ENCODE measurements at regions not wholly inside any gene's neighbourhood (a gene's known extent, or its start where the extent isn't known, plus 50 kb on each side); places are given as distances from the start of the nearest gene placed in this dataset.

DNA sequence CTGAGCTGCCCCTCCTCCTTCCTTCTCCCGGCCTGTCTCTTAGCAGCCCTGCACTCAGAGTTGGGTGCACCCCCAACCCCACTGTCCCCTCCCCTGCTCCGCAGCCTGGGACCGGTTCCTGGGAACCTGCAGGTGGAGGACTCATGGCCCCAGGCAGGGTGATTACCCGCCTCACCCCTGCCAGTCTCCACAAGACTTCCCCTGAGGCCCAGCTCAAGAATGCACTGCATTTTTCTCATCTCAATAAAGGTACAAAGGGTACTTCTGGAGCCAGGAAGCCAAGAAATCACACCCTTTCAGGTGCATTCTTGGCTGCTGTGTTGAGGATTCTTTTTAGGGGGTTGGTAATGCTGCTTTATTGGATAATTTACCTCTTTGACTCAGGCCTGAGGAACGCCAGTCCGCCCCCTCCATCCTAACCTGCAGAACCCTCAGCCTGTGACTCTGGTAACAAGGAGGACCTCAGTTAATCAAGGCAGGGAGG lies 126.3 kb upstream of the TMPRSS2 start:
- TF ChIP-seq CTCF (IDR thresholded peaks at IDR 0.05; ENCODE audit: low read depth, low read length, poor library complexity, severe bottlenecking), result no peak
- no peak for TF ChIP-seq EZH2phosphoT487 (IDR thresholded peaks at IDR 0.05; ENCODE audit: borderline replicate concordance, low read length)
